ENCODE measurements at regions not wholly inside any gene's neighbourhood (a gene's known extent, or its start where the extent isn't known, plus 50 kb on each side); places are given as distances from the start of the nearest gene placed in this dataset.
"Not testable (repeated sequence)": the region's sequence is repeated elsewhere in the genome, so short reads cannot be mapped to it uniquely, and the experiment has no call there.

DNA sequence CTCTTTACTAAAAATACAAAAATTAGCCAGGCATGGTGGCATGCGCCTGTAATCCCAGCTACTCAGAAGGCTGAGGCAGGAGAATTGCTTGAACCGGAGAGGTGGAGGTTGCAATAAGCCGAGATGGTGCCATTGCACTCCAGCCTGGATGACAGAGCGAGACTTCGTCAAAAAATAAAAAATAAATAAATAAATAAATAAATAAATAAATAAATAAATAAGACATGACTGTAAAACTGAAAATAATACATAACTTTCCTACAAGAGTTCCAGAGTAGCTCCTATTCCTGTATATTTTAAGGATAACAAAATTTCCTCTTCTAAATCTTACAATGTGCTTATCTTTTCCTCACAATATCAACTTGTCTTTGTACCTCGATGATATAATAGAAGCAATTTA, 549.4 kb downstream of the TRAM1L1 start:
- not testable (repeated sequence) for DNase-seq

DNA sequence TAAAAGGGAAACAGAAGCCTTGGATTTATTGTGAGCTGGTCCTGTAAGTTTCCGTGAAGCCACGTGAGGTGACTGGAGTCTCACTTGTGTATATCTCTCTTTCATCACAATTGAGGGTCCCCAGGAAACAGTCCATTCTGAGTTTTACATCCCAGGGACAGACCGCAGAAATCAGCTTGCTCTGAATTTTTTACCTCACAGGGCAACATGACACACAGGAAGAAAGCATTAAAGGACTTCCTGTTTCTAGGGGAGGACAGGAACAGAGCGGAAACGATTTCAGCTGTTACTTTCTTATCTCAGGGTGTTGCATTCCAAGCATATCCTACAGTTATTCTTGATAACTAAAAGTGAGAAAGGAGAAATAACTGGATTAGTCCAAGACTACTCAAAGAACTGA, 553.5 kb downstream of the TRAM1L1 start:
- DNase-seq, result no peak

DNA sequence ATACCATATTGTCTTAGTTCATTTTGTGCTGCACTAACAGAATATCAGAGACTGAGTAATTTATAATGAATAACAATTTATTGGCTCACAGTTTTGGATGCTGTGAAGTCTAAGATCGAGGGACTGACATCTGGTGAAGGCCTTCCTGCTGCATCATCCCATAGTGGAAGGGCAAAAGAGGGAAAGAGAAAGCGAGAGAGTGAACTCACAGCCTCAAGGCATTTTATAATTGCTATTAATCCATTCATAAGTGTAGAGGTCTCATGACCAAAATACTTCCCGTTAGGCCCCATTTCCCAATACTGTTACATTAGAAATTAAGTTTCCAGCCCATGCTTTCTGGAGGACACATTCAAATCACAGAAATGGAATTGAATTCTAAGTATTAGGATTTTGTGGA, 554.4 kb downstream of the TRAM1L1 start:
- no peak for DNase-seq

DNA sequence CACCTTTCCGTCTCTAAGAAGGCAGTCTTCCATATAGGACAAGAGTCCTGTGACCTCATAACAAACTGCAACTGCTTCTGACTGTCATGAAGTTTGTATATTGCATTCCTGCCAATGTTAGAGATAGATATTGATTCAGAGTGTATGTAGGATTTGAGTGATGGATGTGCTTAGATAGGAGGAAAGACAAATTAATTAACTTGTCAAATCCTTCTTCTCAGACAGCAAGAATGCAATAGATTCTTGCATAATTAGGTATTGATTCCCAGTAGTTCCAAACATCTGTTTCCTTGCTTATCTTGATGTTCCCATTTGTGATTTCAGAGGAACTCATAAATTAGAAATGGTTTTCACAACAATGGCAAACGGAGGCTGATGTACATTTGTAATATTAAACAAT, 555.3 kb downstream of the TRAM1L1 start:
- no peak for DNase-seq

DNA sequence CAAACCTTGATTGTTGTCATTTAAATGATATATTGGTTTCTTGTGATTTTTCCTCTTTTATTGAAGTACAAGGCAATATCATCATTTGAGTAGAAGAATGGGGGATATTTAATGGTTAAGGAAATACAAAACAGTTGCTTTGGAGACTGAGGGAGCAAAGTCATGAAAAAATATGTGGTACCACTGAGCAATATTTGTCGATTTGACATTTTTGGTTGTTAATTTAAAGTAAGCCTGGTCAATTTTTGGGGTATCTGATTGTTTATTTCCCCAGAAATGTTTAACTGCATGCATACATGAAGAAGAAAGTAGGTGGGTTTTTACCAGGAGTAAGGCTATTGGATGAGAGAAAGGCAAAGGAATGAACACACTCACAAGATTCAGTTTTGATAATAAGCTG, 556.2 kb downstream of the TRAM1L1 start:
- no peak for DNase-seq

DNA sequence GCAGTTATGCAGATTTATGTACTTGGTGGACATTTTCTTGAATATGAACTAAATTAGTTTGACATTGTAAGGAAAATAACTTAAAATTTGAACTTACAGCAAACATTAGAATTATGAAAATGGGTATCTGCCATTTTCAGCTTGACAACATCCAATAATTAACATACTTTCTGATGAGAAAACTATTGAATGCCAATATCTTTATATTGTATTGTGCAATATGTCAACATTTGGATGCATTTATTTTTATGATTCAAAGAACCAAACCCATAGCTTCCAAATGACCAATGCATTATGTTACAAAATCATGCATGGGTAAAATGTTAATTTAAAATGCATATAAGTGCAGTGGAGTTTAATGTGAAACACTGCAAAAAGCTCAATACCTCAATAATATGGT, 562.5 kb downstream of the TRAM1L1 start:
- no peak for DNase-seq

DNA sequence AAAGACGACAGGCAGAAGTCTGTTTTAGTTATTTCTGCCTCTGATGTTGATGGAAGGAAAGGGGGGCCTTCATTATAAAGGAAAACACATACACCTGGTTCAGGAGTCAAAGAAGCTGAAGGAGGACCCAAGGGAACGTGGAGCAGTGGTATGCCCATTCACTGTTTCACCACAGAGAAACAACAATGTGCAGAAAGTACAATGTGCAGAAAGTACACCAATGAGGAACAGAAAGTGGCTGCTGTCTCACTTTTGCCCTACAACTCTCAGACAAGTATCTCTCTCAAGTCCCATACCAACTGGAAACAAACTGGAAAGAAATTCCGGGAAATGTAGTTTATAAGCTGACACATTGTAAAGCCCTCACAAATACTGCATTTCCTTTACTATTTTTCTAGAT, 564.5 kb downstream of the TRAM1L1 start:
- DNase-seq, result no peak

DNA sequence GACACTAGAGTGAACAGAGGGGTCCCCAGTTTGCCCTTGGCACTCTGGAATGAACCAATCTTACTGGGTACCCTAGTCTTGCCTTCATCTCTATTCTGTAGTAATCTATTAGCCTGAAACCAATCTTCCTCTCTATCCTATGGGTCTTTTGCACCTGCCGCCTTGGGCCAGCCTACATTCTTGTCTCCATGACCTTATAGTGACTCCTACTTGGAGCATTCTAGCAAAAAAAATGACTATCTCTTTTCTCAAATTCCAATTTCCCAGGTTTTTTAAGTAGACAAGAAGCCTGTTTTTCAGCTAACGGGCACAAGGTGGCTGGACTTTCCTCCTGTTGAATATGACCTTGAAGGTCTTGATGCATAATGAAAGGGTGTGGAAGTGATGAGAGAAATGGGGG, 568.7 kb downstream of the TRAM1L1 start:
- DNase-seq, result no peak

DNA sequence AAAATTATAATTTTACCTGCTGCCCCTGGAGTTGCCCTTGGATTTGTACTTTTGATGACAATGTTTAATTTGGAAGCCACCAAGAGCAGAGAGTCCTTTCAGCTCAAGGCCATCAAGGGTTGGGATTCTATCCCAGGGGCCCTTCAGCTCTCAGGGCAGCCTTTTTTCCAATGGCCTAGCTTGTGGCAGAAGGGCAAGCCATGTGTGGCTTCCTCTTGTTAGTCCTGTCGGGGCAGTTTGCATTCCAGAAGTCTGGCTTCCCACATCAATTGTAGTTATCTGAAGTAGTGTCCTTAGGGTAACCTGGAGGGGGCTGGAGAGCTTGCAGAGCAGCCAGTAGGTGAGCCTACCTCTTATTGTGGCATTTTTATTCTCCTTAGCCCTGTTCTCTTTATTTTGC, 569.4 kb downstream of the TRAM1L1 start:
- DNase-seq, result no peak

DNA sequence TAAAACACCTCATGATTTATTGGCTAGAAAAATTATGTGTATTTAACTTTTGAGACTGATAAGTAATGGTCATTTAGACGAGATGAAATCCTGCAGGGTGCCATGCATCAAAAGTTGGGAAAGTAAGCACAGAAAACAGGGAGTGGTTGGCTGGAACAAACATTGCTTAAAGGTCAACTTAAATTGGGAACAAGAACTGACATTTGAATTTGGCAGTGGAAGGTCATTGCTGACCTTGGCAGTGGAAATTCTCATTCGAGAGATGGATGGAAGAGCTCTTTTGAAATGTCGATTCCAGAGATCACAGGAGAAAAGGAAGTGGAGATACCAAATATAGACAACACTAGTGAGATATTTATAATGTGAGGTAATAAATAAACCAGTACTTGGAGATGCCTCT, 572.8 kb downstream of the TRAM1L1 start:
- no peak for DNase-seq

DNA sequence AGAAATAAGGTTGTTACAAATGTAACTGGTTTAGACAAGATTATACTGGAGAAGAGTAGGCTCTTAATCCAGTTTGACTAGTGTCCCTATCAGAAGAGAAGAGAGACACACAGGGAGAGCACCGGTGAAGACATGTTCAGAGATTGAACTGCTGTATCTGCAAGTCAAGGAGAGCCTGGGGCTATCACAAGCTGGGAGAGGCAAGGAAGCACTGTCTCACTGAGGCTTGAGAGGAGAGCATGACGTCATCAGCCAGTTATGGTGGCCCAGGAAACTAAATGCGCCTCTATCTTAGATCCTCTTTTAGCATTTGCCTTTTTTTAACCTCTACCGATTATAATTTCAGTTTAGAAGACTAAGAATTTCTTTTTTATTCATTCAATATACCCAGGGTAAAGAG, 583.4 kb downstream of the TRAM1L1 start:
- no peak for DNase-seq

DNA sequence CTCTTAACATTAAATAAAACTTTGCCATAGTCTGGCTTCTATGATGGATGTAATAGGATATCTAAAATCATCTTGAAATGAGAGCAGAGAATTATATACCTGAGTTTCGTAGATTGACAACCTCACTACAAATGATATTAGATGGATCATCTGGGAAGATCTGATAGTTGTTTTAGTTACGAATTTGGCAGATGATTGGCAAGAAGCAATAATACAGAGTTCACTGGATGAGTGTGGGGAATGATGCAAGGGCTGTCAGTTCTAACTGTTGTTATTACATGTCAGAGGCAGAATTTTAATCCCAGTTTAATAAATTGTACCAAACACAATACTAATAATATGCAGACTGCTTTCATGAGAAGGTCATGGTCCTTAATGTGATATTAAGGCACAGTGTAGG, 585.2 kb downstream of the TRAM1L1 start:
- no peak for DNase-seq

DNA sequence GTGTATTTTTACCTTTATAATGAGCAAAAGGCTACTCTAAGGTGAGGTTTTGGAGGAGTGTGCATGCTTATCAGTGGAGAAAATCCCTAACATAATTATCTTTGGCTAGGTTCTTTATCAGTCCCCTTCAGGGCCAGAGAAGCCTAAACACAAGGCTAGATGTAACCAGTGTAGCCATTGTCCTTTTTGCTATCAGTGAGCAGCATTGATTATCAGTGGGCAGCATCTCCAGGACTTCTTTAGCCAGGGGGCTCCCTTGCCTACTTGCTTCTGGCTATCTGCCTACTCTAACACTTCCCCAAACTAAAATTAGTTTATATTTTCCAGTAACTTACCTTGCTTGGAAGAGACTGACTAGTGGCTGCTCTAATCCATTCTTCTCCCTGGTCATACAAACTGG, 595.6 kb downstream of the TRAM1L1 start:
- DNase-seq, result no peak

DNA sequence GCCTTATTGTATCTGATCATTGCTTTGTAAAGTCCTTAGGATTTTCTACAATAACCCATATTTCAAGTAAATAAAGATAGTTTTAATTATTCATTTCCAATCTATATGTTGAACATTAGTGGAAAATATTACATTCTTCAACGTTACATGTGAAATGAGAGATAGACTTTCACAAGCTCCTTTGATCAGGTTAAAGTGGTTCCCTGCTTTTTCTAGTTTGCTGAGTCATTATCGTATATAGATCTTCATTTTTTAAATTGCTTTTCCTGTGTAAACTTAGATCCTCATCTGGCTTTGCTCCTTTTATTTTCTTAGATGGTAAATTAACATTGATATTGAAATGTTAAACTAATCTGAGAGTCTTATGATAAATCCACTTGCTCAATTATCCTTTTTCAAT, 599.0 kb downstream of the TRAM1L1 start:
- no peak for DNase-seq

DNA sequence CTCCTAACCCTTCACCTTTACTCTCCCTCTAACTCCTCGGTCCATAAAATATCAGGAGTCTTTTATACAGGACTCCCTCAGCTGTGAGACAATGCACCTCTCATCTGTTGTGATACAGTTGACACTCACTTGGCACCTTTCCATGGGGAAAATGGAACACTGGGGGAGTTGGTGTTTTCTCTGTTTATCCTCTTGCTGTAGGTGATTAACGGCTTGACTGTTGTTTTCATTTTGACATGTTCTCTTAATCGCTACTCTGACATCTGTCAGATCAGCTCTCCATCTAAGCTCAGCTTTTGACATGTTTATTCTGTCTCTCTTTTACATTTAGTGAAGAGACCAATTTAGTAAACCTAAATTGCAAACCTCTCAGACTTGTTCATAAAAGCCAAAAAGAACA, 604.8 kb downstream of the TRAM1L1 start:
- no peak for DNase-seq

DNA sequence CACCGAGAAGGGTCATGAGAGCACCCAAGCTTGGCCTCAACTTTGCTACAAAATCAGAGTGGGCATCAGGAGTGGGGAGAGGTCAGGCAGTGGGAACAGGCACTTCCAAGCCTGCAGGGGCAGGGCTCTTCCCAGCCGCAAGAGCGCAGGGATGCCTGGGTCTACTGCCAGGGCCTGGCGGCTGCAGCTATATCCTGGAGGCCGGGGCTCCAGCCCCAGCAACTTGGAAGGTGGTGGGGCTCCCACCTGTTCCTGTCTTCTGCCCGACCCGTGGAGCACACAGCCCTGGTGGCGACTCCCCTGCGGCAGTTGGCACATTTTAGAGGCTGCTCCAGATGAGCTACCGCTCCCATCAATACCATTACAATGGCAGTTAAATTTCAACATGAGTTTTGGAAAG, 607.0 kb downstream of the TRAM1L1 start:
- no peak for DNase-seq

DNA sequence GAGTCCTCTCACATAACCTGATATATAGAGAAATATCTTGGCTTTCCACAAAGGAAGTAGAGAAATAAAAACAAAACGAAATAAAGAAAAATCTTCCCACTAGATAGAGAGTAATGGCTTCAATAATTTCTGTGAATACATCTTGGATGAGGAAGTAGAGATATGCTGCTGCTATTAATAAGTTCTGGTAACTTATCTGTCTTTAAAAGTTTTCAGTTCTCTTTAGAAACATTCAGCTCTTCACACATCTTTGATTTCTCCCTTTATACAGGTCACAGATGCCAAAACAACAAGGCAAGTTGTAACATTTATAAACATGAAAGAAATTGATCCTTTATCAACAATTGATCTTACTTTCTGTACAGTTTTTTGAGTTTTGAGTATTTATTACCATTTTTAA, 615.8 kb downstream of the TRAM1L1 start:
- no peak for DNase-seq

DNA sequence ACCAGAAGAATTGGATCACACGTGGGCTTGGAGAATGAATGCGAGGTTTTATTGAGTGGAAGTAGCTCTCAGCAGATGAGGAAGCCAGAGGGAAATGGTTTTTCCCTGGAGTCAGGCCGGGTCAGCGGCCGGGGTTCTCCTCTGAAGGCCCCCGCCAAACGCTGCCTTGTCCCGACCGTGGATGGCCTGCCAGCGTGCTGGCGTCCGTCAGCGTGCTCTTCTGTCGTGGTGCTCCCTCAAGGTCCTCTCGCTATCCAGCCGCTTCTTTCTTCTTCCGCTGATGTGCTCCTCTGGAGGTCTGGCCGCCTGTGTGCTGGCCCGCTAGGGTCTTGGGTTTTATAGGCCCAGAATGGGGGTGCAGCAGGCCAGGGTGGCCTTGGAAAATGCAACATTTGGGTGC, 632.2 kb downstream of the TRAM1L1 start:
- no peak for DNase-seq

DNA sequence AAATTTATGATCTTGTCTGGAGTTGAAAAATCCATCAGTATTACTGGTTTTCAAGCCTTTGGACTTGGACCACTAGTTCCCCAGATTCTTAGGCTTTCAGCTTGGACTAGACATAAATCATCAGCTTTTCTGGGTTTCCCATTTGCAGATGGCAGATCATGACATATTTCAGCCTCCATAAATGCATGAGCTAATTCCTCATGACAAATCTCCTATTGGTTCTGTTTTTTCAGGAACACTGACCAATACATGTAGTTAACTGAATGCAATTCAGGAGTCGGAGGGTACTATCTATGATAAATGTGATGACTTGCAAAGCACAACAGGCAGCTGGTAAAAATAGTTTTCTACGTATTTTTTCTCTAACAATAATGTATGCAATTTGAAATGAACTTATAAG, 635.6 kb downstream of the TRAM1L1 start:
- DNase-seq, result no peak

DNA sequence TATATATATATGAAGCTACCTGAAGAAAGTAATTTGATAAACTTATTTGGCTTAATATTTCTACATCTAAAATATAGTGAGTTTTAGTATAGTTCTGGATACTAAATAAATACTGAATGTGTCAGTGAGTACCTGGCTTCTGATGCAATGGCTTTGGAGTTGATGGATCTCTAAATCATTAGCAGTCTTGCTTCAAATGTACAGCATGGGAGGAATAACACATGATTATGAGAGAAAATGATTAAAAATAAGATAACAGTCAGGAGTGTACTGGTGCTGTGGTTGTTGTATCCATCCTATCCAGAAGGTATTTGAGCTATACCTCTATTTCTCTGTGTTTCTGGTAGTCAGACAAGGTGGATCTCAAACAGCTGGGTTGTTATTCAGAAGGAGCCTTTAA, 641.3 kb downstream of the TRAM1L1 start:
- no peak for DNase-seq

DNA sequence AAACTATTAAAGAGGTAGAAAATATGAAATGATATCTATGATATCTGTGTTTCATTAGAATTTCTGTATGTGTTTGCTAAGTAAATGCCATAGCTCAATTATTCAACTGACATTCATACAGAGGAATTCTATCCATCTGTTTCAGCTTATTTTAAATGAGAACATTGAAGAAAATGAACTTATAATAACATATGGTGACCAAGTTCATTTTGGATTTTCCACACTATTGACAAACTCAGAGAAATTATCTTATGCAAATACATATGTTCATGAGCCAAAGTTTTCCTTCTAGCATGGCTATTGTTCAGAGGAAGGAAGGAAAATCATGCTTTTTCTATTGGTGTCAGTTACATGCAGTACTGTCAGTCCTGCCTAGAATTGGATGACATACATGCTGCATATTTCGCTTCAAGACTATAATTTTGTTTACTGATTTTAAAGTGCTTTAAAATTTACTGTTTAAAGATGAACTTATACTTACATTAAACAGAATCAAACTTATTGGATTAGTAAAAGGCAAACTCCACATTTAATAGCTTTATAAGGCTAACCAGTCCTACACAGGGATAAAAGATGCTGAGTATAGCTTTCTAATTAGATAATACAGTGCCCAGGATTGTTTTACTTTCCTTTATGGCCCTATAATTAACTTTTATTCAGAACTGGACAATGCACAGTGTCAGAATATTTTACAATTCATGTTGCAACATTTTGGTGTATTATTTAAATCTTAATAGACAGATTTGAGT, 646.2 kb downstream of the TRAM1L1 start:
- DNase-seq, result no peak

DNA sequence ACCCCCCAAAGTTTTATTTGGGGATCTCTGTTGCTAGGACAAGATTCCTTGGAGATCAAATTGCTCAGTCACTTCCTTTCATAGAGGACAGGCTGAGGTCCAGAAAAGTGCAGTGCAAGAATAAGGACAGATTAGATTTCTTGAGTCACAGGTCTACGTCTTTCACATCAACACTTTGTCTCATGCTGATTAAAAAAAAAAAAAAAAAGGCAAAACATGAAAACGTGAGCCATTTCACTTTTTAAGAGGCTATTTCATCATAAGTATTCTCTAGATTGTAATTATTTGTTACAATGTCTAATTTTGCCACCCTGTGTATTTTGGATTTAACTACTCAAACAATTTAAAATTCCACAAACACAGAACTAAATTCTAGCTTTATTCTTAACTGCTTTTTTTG, 647.0 kb downstream of the TRAM1L1 start:
- DNase-seq, result no peak

DNA sequence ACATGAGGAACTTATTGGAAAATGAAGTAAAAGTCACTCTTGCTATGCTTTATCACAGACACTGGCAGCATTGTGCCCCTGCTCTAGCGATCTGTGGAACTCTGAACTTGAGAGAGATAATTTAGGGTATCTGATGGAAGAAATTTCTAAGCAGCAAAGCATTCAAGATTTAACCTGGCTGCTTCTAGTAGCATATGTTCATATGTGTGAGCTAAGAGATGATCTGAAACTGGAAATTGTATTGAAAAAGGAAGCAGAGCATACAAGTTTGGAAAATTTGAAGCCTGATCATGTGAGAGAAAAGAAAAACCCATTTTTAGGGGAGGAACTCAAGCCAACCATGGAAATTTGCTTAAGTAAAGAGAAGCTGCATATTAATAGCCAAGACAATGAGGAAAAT, 657.7 kb downstream of the TRAM1L1 start:
- DNase-seq, result no peak

DNA sequence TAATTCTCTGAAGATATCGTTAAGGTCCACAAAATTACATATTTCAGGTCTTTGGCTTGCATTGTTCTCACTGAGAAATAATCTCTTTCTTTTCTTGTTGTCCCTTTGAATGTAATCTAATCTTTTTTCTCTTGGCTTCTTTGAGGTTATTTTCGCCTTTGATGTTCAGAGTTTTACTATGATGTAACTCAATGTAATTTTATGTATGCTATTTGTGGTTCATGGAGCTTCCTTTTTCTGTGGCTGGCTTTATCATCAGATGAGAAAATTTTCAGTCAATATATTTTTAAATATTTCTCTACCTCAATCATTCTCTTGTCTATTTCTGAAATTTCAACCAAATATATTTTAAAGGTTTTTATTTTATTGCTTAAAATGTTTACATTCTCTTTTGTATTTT, 672.2 kb downstream of the TRAM1L1 start:
- no peak for DNase-seq

DNA sequence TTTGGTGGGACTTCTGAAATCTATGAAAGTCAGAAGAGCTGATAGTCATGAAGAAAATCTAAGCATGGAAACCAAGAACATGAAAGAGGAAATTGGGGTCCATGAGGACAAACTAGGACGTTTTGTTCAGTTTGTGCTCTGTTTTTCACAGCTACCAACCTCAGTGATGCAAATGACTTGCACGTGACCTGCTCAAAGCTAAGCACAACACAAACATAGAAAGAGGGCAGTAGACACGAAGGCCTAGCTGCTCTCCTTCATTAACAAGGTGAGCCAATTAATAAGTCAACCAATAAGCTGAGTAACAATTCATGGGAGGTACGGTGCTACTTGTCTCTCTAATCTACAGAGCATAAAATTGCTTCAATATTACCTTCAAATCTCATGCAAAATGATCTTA, 684.1 kb downstream of the TRAM1L1 start:
- DNase-seq, result no peak
